ENCODE measurements at regions not wholly inside any gene's neighbourhood (a gene's known extent, or its start where the extent isn't known, plus 50 kb on each side); places are given as distances from the start of the nearest gene placed in this dataset.

GRCh38 chr2:124970030-124970429 is 944.9 kb downstream of the CNTNAP5 start:
- TF ChIP-seq, protein P1, sequence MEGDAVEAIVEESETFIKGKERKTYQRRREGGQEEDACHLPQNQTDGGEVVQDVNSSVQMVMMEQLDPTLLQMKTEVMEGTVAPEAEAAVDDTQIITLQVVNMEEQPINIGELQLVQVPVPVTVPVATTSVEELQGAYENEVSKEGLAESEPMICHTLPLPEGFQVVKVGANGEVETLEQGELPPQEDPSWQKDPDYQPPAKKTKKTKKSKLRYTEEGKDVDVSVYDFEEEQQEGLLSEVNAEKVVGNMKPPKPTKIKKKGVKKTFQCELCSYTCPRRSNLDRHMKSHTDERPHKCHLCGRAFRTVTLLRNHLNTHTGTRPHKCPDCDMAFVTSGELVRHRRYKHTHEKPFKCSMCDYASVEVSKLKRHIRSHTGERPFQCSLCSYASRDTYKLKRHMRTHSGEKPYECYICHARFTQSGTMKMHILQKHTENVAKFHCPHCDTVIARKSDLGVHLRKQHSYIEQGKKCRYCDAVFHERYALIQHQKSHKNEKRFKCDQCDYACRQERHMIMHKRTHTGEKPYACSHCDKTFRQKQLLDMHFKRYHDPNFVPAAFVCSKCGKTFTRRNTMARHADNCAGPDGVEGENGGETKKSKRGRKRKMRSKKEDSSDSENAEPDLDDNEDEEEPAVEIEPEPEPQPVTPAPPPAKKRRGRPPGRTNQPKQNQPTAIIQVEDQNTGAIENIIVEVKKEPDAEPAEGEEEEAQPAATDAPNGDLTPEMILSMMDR (IDR thresholded peaks at IDR 0.05) = no peak
- no peak for TF ChIP-seq EP300 (IDR thresholded peaks at IDR 0.05)

All from stomach (tissue), 4 donors.